Adrenal gland (tissue), 5 donors: ENCODE measurements at regions not wholly inside any gene's neighbourhood (a gene's known extent, or its start where the extent isn't known, plus 50 kb on each side); places are given as distances from the start of the nearest gene placed in this dataset.

Experiments used
- CTCF ChIP-seq, 6 experiments: fragments of 450-650 bp in 4 of 6; fragments of 200-600 bp in 2 of 6; sonication (generic) in 1 of 6; IDR thresholded peaks; 1 replicate in 5 of 6; 2 replicates in 1 of 6; pipeline versions ENCODE4 v1.5.1 to v1.8.0; 2016 to 2021; ENCODE audit warnings: antibody characterized with exemption in 6 of 6, mild to moderate bottlenecking in 2 of 6, moderate library complexity in 1 of 6
- POLR2A ChIP-seq, 2 donors: fragments of 450-650 bp; IDR thresholded peaks; one replicate each; pipeline ENCODE4 v1.6.1; 2017; ENCODE audit warnings: antibody characterized with exemption in 2 of 2, mild to moderate bottlenecking in 2 of 2, moderate library complexity in 1 of 2
- donor health status: DM: no; HTN: no; CAD: no.

- TF ChIP-seq CTCF (IDR thresholded peaks at IDR 0.05): no peak
- TF ChIP-seq POLR2A (IDR thresholded peaks at IDR 0.05): no peak
Observed at GRCh38 chr13:91168386-91168711, 179.1 kb upstream of the MIR17HG start.
